Colonic mucosa (tissue), 4 donors: ENCODE measurements at regions not wholly inside any gene's neighbourhood (a gene's known extent, or its start where the extent isn't known, plus 50 kb on each side); places are given as distances from the start of the nearest gene placed in this dataset.

Experiments
- DNase-seq: peaks from one replicate; pipeline ENCODE4 v3.0.0-alpha.2; 2020
- H3K27ac ChIP-seq: fragments of 200-600 bp; one replicate; pipeline ENCODE4 v1.8.0; 2021
- H3K27me3 ChIP-seq: fragments of 200-600 bp; one replicate; pipeline ENCODE4 v1.8.0; 2021
- H3K36me3 ChIP-seq: fragments of 200-600 bp; one replicate; pipeline ENCODE4 v1.8.0; 2021
- H3K4me1 ChIP-seq: fragments of 200-600 bp; one replicate; pipeline ENCODE4 v1.8.0; 2021; ENCODE audit warnings: mild to moderate bottlenecking
- H3K4me3 ChIP-seq: fragments of 200-600 bp; one replicate; pipeline ENCODE4 v1.8.0; 2021
- H3K9ac ChIP-seq, 2 donors: one replicate each; pipeline ENCODE4 v1.7.0; 2013; ENCODE audit warnings: control low read depth in 2 of 2, low read depth in 2 of 2, low read length in 2 of 2
- H3K9me3 ChIP-seq: fragments of 200-600 bp; one replicate; pipeline ENCODE4 v1.8.0; 2021
- CTCF ChIP-seq: fragments of 200-600 bp; IDR thresholded peaks from one replicate; pipeline ENCODE4 v1.8.0; 2022; ENCODE audit warnings: antibody characterized with exemption, mild to moderate bottlenecking
- intact Hi-C: fragments of 100-400 bp; cut with DNase I; formaldehyde crosslinking; loops from one replicate; pipeline ENCODE4 v1.14.1; 2022
- donor health status: healthy.
- donor health status: DM: no; HTN: no; CAD: no.
- donor health status: DM: no; HTN: no; CAD: no.

DNA sequence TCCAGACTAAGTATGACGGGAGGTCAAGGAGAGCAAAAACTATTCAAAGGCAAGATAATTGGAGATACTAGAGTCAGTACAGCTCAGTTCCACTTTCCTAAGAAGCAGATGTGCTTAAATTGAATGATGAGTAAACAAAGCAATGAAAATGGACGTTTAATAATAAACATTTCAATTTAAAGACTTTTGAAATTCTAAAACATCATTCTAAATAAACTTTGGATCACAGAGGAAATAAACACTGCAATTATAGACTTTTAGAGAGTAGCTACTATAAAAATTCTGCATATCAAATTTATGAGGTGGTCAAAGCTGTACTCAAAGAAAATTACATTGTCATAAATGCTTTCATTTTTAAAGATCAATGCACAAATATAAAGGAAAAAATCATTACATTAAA lies 418.3 kb downstream of the GPAM start:
- H3K9ac ChIP-seq: no peak overlapping the region
- no peaks in the 10 kb centered on the region for H3K4me1 ChIP-seq
- no peaks in the 10 kb centered on the region for H3K9me3 ChIP-seq
- TF ChIP-seq CTCF: no peak
- no peaks in the 10 kb centered on the region for H3K27me3 ChIP-seq
- no peak for DNase-seq
- no peak overlapping the region for H3K4me3 ChIP-seq
- intact Hi-C loops: no loop called here
- H3K27ac ChIP-seq: no peak overlapping the region
- no peaks in the 10 kb centered on the region for H3K36me3 ChIP-seq

DNA sequence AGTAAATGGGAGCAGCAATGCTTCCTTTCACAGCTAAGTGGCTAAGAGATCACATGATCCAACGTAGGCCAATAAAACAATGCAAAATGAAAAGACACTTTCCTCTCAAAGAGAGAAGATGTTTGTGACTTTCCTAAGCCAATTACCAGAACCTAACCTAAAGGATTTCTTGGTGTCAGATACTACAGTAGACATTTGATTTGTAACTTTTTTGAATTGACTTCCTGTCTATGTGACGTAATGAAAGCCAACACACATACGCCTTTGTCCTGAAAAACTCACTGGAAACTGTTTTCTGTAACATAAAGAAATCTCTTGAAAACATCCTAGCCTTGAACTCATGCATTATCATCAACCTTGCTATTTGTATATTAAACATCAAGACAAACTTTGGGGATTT lies 417.1 kb downstream of the GPAM start:
- no peaks in the 10 kb centered on the region for H3K9me3 ChIP-seq
- no peaks in the 10 kb centered on the region for H3K27me3 ChIP-seq
- DNase-seq: no peak
- no peaks in the 10 kb centered on the region for H3K4me1 ChIP-seq
- H3K36me3 ChIP-seq: no peaks in the 10 kb centered on the region
- TF ChIP-seq CTCF: no peak
- no peak overlapping the region for H3K9ac ChIP-seq
- no peak overlapping the region for H3K27ac ChIP-seq
- no peak overlapping the region for H3K4me3 ChIP-seq
- intact Hi-C loops: no loop called here

DNA sequence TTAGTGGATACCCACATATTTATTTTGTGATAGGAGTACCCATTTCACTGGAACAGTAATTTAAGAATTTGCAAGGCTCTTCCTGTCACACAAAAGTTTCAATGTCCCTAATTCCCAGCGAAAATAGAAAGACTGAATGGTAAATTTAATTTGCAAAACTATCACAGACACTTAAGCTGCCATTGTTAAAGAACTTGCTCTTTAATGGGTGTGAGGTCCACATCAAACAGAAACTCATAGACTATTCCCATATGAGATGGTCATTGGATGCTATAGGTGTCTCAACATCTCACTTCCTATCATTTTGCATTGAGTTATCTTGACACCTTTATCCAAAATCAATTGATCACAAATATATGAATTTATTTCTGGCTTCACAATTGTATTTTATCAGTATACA lies 415.9 kb downstream of the GPAM start:
- Histone ChIP-seq H3K4me3 (no peak overlapping the region), H3K9ac (no peak overlapping the region), H3K36me3 (no peaks in the 10 kb centered on the region), H3K27ac (no peak overlapping the region), H3K9me3 (no peaks in the 10 kb centered on the region), H3K27me3 (no peaks in the 10 kb centered on the region), H3K4me1 (no peaks in the 10 kb centered on the region)
- intact Hi-C loops: no loop called here
- TF ChIP-seq CTCF: no peak
- DNase-seq: no peak

GRCh38 chr10:111773950-111774349 lies 409.6 kb downstream of the GPAM start:
- no peak for TF ChIP-seq CTCF
- H3K36me3 ChIP-seq: no peaks in the 10 kb centered on the region
- intact Hi-C loops: no loop called here
- H3K27me3 ChIP-seq: no peaks in the 10 kb centered on the region
- no peak for DNase-seq
- no peak overlapping the region for H3K4me3 ChIP-seq
- H3K9me3 ChIP-seq: no peaks in the 10 kb centered on the region
- no peak overlapping the region for H3K27ac ChIP-seq
- no peaks in the 10 kb centered on the region for H3K4me1 ChIP-seq
- no peak overlapping the region for H3K9ac ChIP-seq

GRCh38 chr10:111774486-111774885 lies 409.1 kb downstream of the GPAM start:
- Histone ChIP-seq H3K27me3 (no peaks in the 10 kb centered on the region), H3K9ac (no peak overlapping the region), H3K4me1 (no peaks in the 10 kb centered on the region), H3K4me3 (no peak overlapping the region), H3K27ac (no peak overlapping the region), H3K9me3 (no peaks in the 10 kb centered on the region), H3K36me3 (no peaks in the 10 kb centered on the region)
- no peak for DNase-seq
- intact Hi-C loops: no loop called here
- TF ChIP-seq CTCF: no peak

- Histone ChIP-seq H3K36me3 (no peaks in the 10 kb centered on the region), H3K9ac (no peak overlapping the region), H3K9me3 (no peaks in the 10 kb centered on the region), H3K4me3 (no peak overlapping the region), H3K27ac (no peak overlapping the region), H3K27me3 (no peaks in the 10 kb centered on the region), H3K4me1 (no peaks in the 10 kb centered on the region)
- intact Hi-C loops: no loop called here
- no peak for TF ChIP-seq CTCF
- DNase-seq: no peak
Observed at GRCh38 chr10:111784436-111784835, 399.1 kb downstream of the GPAM start.
